Natural killer cell (primary cell): ENCODE measurements at regions not wholly inside any gene's neighbourhood (a gene's known extent, or its start where the extent isn't known, plus 50 kb on each side); places are given as distances from the start of the nearest gene placed in this dataset.
A peak's percentile ranks its signal among the peaks of the same experiment; 100 is the strongest.

Experiments used
- ATAC-seq, 3 donors: fragments of 150-1000 bp in 2 of 3; fragments of 200-7000 bp in 1 of 3; cut with Tn5 transposase; 1 replicate in 1 of 3; 2 replicates in 2 of 3; pipeline ENCODE4 v1.10.0; 2021; ENCODE audit warnings: mild to moderate bottlenecking in 2 of 3, moderate library complexity in 2 of 3
- DNase-seq, 2 donors: peaks; one replicate each; pipeline versions ENCODE4 v3.0.0 to v3.0.0-alpha.2; 2013 to 2021; ENCODE audit warnings: mixed read lengths in 1 of 2
- H3K27ac ChIP-seq: one replicate; pipeline ENCODE4 v1.5.1; 2013; ENCODE audit warnings: mild to moderate bottlenecking, low read length
- H3K27me3 ChIP-seq: one replicate; pipeline ENCODE4 v1.6.1; 2013; ENCODE audit warnings: low read length; ENCODE audit not compliant: control insufficient read depth, insufficient read depth
- H3K36me3 ChIP-seq: one replicate; pipeline ENCODE4 v1.6.1; 2013; ENCODE audit warnings: low read length; ENCODE audit not compliant: control insufficient read depth, insufficient read depth
- H3K4me1 ChIP-seq: one replicate; pipeline ENCODE4 v1.6.1; 2013; ENCODE audit warnings: low read length; ENCODE audit not compliant: control insufficient read depth, insufficient read depth
- H3K4me3 ChIP-seq: one replicate; pipeline ENCODE4 v1.5.1; 2013; ENCODE audit warnings: low read length
- H3K9me3 ChIP-seq: one replicate; pipeline ENCODE4 v1.6.1; 2013; ENCODE audit warnings: low read length; ENCODE audit not compliant: control insufficient read depth, insufficient read depth
- H3K27ac Mint-ChIP-seq, 2 donors: one replicate each; pipeline ENCODE4 v1.8.0; 2022; ENCODE audit warnings: mild to moderate bottlenecking in 2 of 2, mixed read lengths in 2 of 2, moderate library complexity in 1 of 2
- H3K27me3 Mint-ChIP-seq, 2 donors: one replicate each; pipeline ENCODE4 v1.8.0; 2022; ENCODE audit warnings: low read depth in 2 of 2, mixed read lengths in 2 of 2
- H3K36me3 Mint-ChIP-seq: one replicate; pipeline ENCODE4 v1.8.0; 2022; ENCODE audit warnings: mixed read lengths
- H3K4me1 Mint-ChIP-seq, 2 donors: one replicate each; pipeline ENCODE4 v1.8.0; 2022; ENCODE audit warnings: mixed read lengths in 2 of 2
- H3K4me3 Mint-ChIP-seq: one replicate; pipeline ENCODE4 v1.8.0; 2022; ENCODE audit warnings: mild to moderate bottlenecking, moderate library complexity, mixed read lengths
- H3K9me3 Mint-ChIP-seq, 2 donors: one replicate each; pipeline ENCODE4 v1.8.0; 2022; ENCODE audit warnings: mixed read lengths in 2 of 2
- WGBS: methylation state at CpG from one replicate; pipeline ENCODE4 v1.1.7; 2013; ENCODE audit warnings: missing lambda C conversion rate; ENCODE audit not compliant: insufficient coverage; 5-methylcytosine and 5-hydroxymethylcytosine counted together
- intact Hi-C: fragments of 100-400 bp; cut with micrococcal nuclease; formaldehyde crosslinking; loops from one replicate; pipeline ENCODE4 v1.14.2; 2022
- TF ChIP-seq, protein P1 (sequence below): fragments of 200-600 bp; IDR thresholded peaks from one replicate; pipeline ENCODE4 v1.8.0; 2022; ENCODE audit warnings: antibody characterized with exemption

DNA sequence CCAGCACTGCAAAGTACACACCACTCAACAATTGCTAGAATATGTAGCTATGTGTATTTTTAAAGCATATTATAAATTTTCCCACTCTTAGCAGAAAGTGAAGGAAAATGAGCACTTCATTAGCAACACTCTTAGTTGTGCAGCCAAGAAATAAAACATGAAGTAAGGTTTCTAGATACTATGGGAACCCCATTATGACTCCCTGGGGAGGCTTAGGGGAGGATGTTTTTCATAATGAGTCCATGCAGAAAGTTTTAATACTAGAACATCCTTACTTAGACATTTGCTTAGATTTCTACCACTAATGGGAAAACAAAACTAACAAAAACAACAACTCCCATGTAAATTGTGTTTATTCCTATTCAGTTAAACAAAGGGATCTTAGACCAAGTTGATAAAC, 148.4 kb upstream of the HDAC9 start:
- Histone ChIP-seq H3K36me3 (no peaks in the 10 kb centered on the region), H3K4me3 (no peak overlapping the region), H3K9me3 (no peaks in the 10 kb centered on the region), H3K27me3 (no peaks in the 10 kb centered on the region), H3K4me1 (no peaks in the 10 kb centered on the region), H3K27ac (no peak overlapping the region)
- Mint-ChIP-seq H3K9me3 (no peaks in the 10 kb centered on the region), H3K36me3 (no peaks in the 10 kb centered on the region), H3K4me1 (no peaks in the 10 kb centered on the region), H3K4me3 (no peak overlapping the region), H3K27ac (no peak overlapping the region), H3K27me3 (no peaks in the 10 kb centered on the region)
- ATAC-seq = no peak
- intact Hi-C loops = no loop called here
- TF ChIP-seq, protein P1, sequence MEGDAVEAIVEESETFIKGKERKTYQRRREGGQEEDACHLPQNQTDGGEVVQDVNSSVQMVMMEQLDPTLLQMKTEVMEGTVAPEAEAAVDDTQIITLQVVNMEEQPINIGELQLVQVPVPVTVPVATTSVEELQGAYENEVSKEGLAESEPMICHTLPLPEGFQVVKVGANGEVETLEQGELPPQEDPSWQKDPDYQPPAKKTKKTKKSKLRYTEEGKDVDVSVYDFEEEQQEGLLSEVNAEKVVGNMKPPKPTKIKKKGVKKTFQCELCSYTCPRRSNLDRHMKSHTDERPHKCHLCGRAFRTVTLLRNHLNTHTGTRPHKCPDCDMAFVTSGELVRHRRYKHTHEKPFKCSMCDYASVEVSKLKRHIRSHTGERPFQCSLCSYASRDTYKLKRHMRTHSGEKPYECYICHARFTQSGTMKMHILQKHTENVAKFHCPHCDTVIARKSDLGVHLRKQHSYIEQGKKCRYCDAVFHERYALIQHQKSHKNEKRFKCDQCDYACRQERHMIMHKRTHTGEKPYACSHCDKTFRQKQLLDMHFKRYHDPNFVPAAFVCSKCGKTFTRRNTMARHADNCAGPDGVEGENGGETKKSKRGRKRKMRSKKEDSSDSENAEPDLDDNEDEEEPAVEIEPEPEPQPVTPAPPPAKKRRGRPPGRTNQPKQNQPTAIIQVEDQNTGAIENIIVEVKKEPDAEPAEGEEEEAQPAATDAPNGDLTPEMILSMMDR = no peak
- DNase-seq = no peak

DNA sequence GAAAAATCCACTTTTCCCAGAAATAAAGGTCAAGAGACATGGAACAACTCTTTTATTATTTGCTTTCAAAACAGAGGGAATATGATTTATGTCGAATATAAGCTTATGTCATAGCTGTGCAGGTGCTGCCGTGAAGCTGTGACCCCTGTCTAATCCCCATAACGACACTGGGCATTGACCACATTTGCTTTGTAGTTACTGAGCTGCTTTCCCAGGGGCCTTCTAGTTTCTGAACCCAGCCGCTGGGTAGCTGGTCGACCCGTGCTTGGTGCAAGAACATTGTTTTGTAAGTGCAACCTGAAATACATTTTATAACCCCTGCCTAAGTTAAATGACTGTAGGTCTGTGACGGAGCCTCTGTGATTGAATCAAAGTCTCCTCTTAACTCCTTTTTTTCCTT, 144.9 kb upstream of the HDAC9 start:
- no peak overlapping the region for H3K4me3 ChIP-seq
- intact Hi-C loops = loop anchor here (10.0 kb wide), 1 partner anchor 1314 kb away; no protein-coding TSS in a partner anchor
- H3K27ac ChIP-seq = no peak overlapping the region
- Mint-ChIP-seq H3K4me3 (no peak overlapping the region), H3K27me3 (no peaks in the 10 kb centered on the region), H3K36me3 (no peaks in the 10 kb centered on the region), H3K9me3 (no peaks in the 10 kb centered on the region), H3K4me1 (no peaks in the 10 kb centered on the region), H3K27ac (no peak overlapping the region)
- no peaks in the 10 kb centered on the region for H3K4me1 ChIP-seq
- TF ChIP-seq, protein P1 = no peak
- ATAC-seq (no peak), DNase-seq (no peak)
- no peaks in the 10 kb centered on the region for H3K27me3 ChIP-seq
- no peaks in the 10 kb centered on the region for H3K36me3 ChIP-seq
- H3K9me3 ChIP-seq = no peaks in the 10 kb centered on the region
- WGBS = 83% methylated on average over 7 of the region's 7 CpGs

DNA sequence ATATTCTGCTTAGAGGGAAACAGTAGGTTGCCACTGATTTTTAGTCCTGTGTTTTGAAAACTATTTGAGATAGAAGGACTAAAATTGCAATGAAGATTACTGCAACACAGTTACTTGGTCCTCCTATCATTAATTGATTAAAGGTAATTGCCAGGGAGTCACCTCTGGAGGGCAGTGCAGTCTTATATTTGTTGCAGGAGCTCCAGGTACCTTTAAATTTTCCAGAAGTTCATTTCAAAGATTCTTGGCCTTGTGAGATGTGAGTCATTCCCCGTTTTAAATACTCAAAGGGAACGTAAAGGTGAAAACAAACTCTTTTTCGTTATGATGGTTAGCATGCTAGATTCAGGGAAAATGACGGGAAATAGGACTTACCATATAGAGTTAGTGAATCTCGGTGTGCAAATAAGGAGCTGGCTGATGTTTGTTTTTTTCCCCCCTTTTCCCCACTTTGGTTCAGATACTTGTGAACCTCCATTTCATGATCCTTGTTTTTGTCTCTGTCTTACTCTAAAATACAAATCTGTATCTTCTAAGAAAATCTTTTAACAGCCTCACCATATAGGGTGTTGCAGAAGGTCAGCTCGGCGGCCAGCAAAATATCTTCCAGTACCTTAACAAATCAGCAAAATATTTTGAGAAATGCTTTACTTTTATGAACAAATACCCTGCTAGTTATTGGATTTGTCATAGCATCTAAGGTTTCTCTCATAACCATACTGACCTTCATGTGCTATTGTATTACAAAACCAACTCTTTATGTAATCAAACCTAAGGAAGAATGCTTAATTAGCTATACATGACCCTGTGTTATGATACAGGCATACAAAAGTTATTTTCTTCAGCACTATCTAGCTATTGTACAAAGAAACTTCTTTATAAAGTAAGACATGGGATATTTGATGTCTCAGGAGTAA, 143.0 kb upstream of the HDAC9 start:
- no peak overlapping the region for H3K4me3 ChIP-seq
- H3K27ac Mint-ChIP-seq = no peak overlapping the region
- intact Hi-C loops = loop anchor here (10.0 kb wide), 1 partner anchor 1312 kb away; no protein-coding TSS in a partner anchor
- H3K9me3 ChIP-seq = no peaks in the 10 kb centered on the region
- DNase-seq = peak in 1 of 2 donors; percentile 49
- peak in 1 of 3 donors; percentile 46 for ATAC-seq
- no peaks in the 10 kb centered on the region for H3K36me3 Mint-ChIP-seq
- no peak overlapping the region for H3K4me3 Mint-ChIP-seq
- TF ChIP-seq, protein P1 = no peak
- H3K36me3 ChIP-seq = no peaks in the 10 kb centered on the region
- H3K4me1 ChIP-seq = no peaks in the 10 kb centered on the region
- no peaks in the 10 kb centered on the region for H3K27me3 Mint-ChIP-seq
- peaks cover 9 to 10% of the 10 kb centered on the region in 2 donors for H3K4me1 Mint-ChIP-seq
- no peaks in the 10 kb centered on the region for H3K9me3 Mint-ChIP-seq
- H3K27ac ChIP-seq = no peak overlapping the region
- no peaks in the 10 kb centered on the region for H3K27me3 ChIP-seq
- WGBS = 76% methylated on average over 5 of the region's 7 CpGs
